CD8-positive, alpha-beta memory T cell (primary cell): ENCODE measurements at regions not wholly inside any gene's neighbourhood (a gene's known extent, or its start where the extent isn't known, plus 50 kb on each side); places are given as distances from the start of the nearest gene placed in this dataset.

Experiments
- CTCF ChIA-PET: fragments of 350-600 bp; sonication (Branson Sonifier 250); formaldehyde crosslinking; loops from one replicate; lab custom pipeline; 2021; ENCODE audit warnings: antibody characterized with exemption; lab: Charles Lee
- POLR2A ChIA-PET: fragments of 350-600 bp; sonication (Branson Sonifier 250); formaldehyde crosslinking; loops from one replicate; lab custom pipeline; 2021; ENCODE audit warnings: antibody characterized with exemption; lab: Charles Lee
- DNase-seq, 5 donors: peaks; one replicate each; pipeline versions ENCODE4 v3.0.0 to v3.0.0-alpha.2; 2020 to 2022; ENCODE audit warnings: mixed read lengths in 1 of 5
- H3K27ac ChIP-seq: one replicate; pipeline ENCODE4 v1.7.0; 2013; ENCODE audit warnings: low read depth, mild to moderate bottlenecking, low read length, moderate library complexity
- H3K27me3 ChIP-seq: 2 replicates; pipeline ENCODE4 v1.7.0; 2013; ENCODE audit warnings: low read length, mild to moderate bottlenecking; ENCODE audit not compliant: insufficient read depth, poor library complexity, severe bottlenecking
- H3K36me3 ChIP-seq: 2 replicates; pipeline ENCODE4 v1.7.0; 2013; ENCODE audit warnings: mild to moderate bottlenecking, low read length, moderate library complexity; ENCODE audit not compliant: insufficient read depth
- H3K4me1 ChIP-seq: 2 replicates; pipeline ENCODE4 v1.7.0; 2013; ENCODE audit warnings: mild to moderate bottlenecking, low read length, moderate library complexity; ENCODE audit not compliant: insufficient read depth
- H3K4me3 ChIP-seq: 2 replicates; pipeline ENCODE4 v1.7.0; 2013; ENCODE audit warnings: mild to moderate bottlenecking, low read length
- H3K9me3 ChIP-seq: 2 replicates; pipeline ENCODE4 v1.7.0; 2013; ENCODE audit warnings: mild to moderate bottlenecking, low read length
- H3K27ac Mint-ChIP-seq, 8 donors: one replicate each; pipeline ENCODE4 v1.8.0; 2020 to 2021; ENCODE audit warnings: mixed read lengths in 8 of 8, mild to moderate bottlenecking in 6 of 8, inconsistent platforms in 3 of 8, moderate library complexity in 3 of 8
- H3K27me3 Mint-ChIP-seq, 2 donors: one replicate each; pipeline ENCODE4 v1.8.0; 2020 to 2021; ENCODE audit warnings: mixed read lengths in 2 of 2, mild to moderate bottlenecking in 1 of 2, moderate library complexity in 1 of 2
- H3K36me3 Mint-ChIP-seq, 3 donors: one replicate each; pipeline ENCODE4 v1.8.0; 2020 to 2021; ENCODE audit warnings: mixed read lengths in 3 of 3, inconsistent platforms in 1 of 3, mild to moderate bottlenecking in 1 of 3
- H3K4me1 Mint-ChIP-seq, 3 donors: one replicate each; pipeline ENCODE4 v1.8.0; 2020 to 2021; ENCODE audit warnings: mixed read lengths in 3 of 3, inconsistent platforms in 1 of 3, mild to moderate bottlenecking in 1 of 3
- H3K4me3 Mint-ChIP-seq, 7 donors: one replicate each; pipeline ENCODE4 v1.8.0; 2020 to 2021; ENCODE audit warnings: mixed read lengths in 7 of 7, mild to moderate bottlenecking in 6 of 7, moderate library complexity in 4 of 7, inconsistent platforms in 2 of 7
- H3K9me3 Mint-ChIP-seq, 5 donors: one replicate each; pipeline ENCODE4 v1.8.0; 2020 to 2022; ENCODE audit warnings: mixed read lengths in 5 of 5, mild to moderate bottlenecking in 3 of 5, moderate library complexity in 2 of 5, inconsistent platforms in 1 of 5

- Mint-ChIP-seq H3K36me3 (peaks cover 0 to 6% (median 3%) of the 10 kb centered on the region in 3 donors), H3K9me3 (peaks cover 5 to 14% (median 6%) of the 10 kb centered on the region in 5 donors), H3K4me3 (no peak overlapping the region), H3K27ac (no peak overlapping the region), H3K4me1 (no peaks in the 10 kb centered on the region), H3K27me3 (no peaks in the 10 kb centered on the region)
- H3K27me3 ChIP-seq = no peaks in the 10 kb centered on the region
- DNase-seq = no peak
- H3K4me1 ChIP-seq = no peaks in the 10 kb centered on the region
- no peaks in the 10 kb centered on the region for H3K9me3 ChIP-seq
- no peak overlapping the region for H3K4me3 ChIP-seq
- no peaks in the 10 kb centered on the region for H3K36me3 ChIP-seq
- CTCF ChIA-PET = no interaction called here
- POLR2A ChIA-PET = no interaction called here
- no peak overlapping the region for H3K27ac ChIP-seq
Measured at GRCh38 chr20:17816804-17817587, 117.2 kb downstream of the BANF2 start.

GRCh38 chr20:17811628-17811965 is 111.8 kb downstream of the BANF2 start:
- H3K4me3 ChIP-seq = no peak overlapping the region
- ChIA-PET POLR2A (no interaction called here), CTCF (no interaction called here)
- Mint-ChIP-seq H3K36me3 (no peaks in the 10 kb centered on the region), H3K4me3 (no peak overlapping the region), H3K27me3 (no peaks in the 10 kb centered on the region), H3K4me1 (no peaks in the 10 kb centered on the region), H3K27ac (no peak overlapping the region), H3K9me3 (no peaks in the 10 kb centered on the region)
- H3K36me3 ChIP-seq = no peaks in the 10 kb centered on the region
- H3K4me1 ChIP-seq = no peaks in the 10 kb centered on the region
- DNase-seq = no peak
- H3K9me3 ChIP-seq = no peaks in the 10 kb centered on the region
- no peaks in the 10 kb centered on the region for H3K27me3 ChIP-seq
- no peak overlapping the region for H3K27ac ChIP-seq

DNA sequence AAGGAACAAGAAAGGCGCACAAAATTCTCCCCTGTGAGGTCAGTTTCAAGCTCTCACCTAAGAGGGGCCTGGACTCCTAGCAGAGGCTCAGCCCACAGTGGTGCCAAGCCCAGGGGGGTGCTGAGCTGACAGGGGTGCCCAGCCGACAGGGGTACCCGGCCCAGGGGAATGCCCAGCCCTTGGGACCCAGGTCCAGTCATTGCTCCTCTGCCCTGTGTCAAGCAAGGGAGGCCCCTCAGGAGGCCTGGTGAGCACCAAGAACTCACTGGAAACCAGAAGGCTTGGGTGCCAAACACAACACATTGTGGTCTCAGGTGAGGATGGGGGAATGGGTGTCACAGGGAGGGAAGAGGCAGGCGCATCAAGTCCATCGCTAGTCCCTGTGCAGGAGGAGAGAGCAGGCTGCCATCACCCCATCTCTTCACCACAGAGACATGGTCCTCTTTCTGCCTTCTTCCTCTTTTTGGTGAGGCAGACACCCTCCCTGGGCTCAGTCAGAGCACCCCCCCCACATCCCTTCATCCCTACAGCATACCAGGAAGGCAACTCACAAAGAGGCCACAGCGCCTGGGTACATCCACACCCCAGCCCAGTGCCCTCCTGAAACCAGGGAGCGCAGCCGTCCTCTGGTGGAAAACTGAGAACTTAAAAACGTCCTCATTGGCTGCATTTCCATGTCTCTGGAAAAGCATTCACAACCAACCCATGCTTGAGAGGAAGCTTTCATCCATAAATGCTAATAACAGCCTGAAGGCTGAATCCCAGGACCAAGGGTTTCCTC is 111.3 kb downstream of the BANF2 start:
- ChIA-PET POLR2A (no interaction called here), CTCF (no interaction called here)
- H3K36me3 Mint-ChIP-seq = no peaks in the 10 kb centered on the region

DNA sequence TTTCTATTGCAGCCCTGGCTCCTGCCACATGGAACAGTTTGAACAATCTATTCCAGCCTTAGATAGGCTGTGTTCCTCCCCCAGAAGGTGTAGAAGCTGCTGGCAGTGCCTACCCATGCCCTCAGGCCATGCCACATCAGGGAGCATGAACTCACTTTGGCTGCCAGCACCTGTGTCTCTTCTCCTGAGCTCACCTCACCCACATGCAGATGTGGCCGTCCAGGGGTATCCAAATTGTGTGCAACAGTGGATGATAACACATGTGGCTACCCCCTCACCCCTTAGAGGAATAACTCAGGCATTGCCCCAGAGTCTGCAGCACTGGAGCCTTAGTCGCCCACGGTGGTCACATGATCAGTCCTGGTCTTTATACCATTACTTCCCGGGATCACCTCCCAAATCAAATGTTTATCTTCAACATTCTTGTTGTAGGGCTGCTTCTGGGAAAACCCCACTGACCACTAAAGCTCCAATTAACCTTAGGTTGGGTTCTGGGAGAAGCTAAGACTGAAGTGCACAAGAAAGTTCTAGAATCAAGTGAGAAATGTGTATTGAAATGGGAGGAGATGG is 110.4 kb downstream of the BANF2 start:
- H3K4me1 ChIP-seq = no peaks in the 10 kb centered on the region
- no peaks in the 10 kb centered on the region for H3K27me3 ChIP-seq
- H3K9me3 ChIP-seq = no peaks in the 10 kb centered on the region
- Mint-ChIP-seq H3K36me3 (no peaks in the 10 kb centered on the region), H3K27ac (no peak overlapping the region), H3K4me1 (no peaks in the 10 kb centered on the region), H3K27me3 (peaks cover 1 to 2% of the 10 kb centered on the region in 2 donors), H3K9me3 (no peaks in the 10 kb centered on the region), H3K4me3 (no peak overlapping the region)
- ChIA-PET POLR2A (no interaction called here), CTCF (no interaction called here)
- no peaks in the 10 kb centered on the region for H3K36me3 ChIP-seq
- no peak overlapping the region for H3K4me3 ChIP-seq
- no peak overlapping the region for H3K27ac ChIP-seq
- no peak for DNase-seq

More for the DNA sequence above, 111.3 kb downstream of the BANF2 start:
- H3K36me3 ChIP-seq = no peaks in the 10 kb centered on the region
- Mint-ChIP-seq H3K4me1 (no peaks in the 10 kb centered on the region), H3K4me3 (no peak overlapping the region), H3K27me3 (peaks cover 0 to 1% of the 10 kb centered on the region in 2 donors), H3K27ac (peak overlapping the region in 2 of 8 donors; percentile 57 to 58), H3K9me3 (no peaks in the 10 kb centered on the region)
- no peaks in the 10 kb centered on the region for H3K27me3 ChIP-seq
- no peak for DNase-seq
- H3K27ac ChIP-seq = no peak overlapping the region
- no peak overlapping the region for H3K4me3 ChIP-seq
- no peaks in the 10 kb centered on the region for H3K4me1 ChIP-seq
- no peaks in the 10 kb centered on the region for H3K9me3 ChIP-seq

DNA sequence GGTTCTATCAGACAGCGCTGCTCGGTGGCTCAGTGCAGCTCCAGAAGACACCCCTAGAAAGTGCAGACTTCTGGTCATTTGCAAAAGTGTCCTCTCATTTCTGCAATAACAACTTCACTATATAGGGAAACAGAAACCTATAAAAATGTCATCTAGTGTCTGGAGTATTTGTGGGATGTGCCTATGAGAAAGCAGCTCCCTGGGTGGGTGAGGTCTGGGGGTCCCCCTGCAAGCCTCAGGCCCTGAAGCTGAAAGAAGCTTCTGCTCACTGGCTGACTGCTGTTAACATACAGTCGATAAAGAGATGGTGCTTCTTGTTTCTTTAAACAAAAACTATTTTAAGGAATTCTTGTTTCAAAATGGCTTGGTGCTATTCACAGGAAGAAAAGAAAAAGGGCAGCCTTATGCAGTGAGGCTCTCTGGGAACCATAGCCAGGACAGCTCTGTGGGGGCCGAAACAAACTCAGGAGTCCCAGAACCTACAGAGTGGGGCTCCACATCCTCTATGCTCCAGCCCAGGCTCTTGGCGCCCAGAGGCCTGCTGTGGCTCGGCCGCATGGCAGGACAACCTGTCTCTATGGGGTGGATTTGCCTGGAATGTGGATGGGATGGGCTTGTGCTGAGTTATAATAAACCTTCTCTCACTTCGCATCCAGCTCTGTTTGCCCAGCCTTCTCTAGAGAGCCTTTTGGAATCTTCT is 109.7 kb downstream of the BANF2 start:
- CTCF ChIA-PET = no interaction called here
- Mint-ChIP-seq H3K4me1 (no peaks in the 10 kb centered on the region), H3K9me3 (peaks cover 0 to under 1% (median 0%) of the 10 kb centered on the region in 5 donors), H3K36me3 (no peaks in the 10 kb centered on the region), H3K27ac (no peak overlapping the region), H3K27me3 (peaks cover 1 to 4% of the 10 kb centered on the region in 2 donors), H3K4me3 (no peak overlapping the region)
- H3K9me3 ChIP-seq = no peaks in the 10 kb centered on the region
- DNase-seq = no peak
- H3K4me3 ChIP-seq = no peak overlapping the region
- POLR2A ChIA-PET = no interaction called here
- no peaks in the 10 kb centered on the region for H3K4me1 ChIP-seq
- H3K27me3 ChIP-seq = no peaks in the 10 kb centered on the region
- H3K27ac ChIP-seq = no peak overlapping the region
- H3K36me3 ChIP-seq = no peaks in the 10 kb centered on the region

DNA sequence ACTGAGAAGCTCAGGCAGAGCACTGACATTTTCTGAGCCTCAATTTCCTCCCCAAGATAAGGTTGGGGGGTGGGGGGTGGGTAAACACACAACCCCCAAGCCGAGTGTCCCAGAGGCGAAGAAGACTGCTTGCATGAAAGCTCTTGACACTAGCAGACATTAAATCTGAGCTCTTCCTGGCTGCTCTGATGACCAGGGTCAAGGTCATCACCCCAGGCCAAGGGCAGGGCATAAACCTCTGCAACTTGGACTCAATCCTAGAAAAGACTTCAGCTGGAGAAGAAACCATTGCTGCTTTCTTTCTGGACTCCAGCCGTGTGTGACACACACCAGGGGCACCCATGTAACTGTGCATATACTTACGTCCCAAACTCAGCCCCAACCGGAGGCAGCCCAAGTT is 109.0 kb downstream of the BANF2 start:
- no peak overlapping the region for H3K27ac ChIP-seq
- peaks cover 1 to 4% of the 10 kb centered on the region in 2 donors for H3K27me3 Mint-ChIP-seq
- no peaks in the 10 kb centered on the region for H3K4me1 ChIP-seq
- no peak overlapping the region for H3K4me3 ChIP-seq
- no peak for DNase-seq
- no peaks in the 10 kb centered on the region for H3K4me1 Mint-ChIP-seq
- peaks cover 0 to 2% (median 0%) of the 10 kb centered on the region in 5 donors for H3K9me3 Mint-ChIP-seq
- no peaks in the 10 kb centered on the region for H3K27me3 ChIP-seq
- POLR2A ChIA-PET = no interaction called here
- no peaks in the 10 kb centered on the region for H3K9me3 ChIP-seq
- no peaks in the 10 kb centered on the region for H3K36me3 Mint-ChIP-seq
- no peak overlapping the region for H3K4me3 Mint-ChIP-seq
- H3K27ac Mint-ChIP-seq = no peak overlapping the region
- no peaks in the 10 kb centered on the region for H3K36me3 ChIP-seq
- CTCF ChIA-PET = no interaction called here

DNA sequence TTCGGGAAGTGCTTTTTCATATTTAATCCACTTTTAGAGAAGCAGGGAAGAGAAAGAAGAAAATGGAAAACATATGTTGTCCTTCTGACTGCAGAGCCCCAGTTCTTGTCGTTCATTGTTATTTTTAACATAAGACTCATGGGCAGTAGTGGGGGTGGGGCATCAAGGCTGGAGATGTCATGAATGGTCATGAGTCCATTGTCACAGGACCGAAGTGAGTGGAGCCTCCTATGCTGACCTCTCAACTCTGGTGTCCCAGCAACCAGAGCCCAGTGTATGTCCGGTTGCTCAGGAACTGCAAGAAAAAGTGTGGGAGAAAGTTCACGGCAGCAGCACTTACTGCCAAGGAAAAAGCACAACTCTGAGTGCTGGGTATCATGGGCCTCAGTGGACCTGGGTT is 108.6 kb downstream of the BANF2 start:
- POLR2A ChIA-PET = no interaction called here
- no peak overlapping the region for H3K4me3 Mint-ChIP-seq
- peaks cover 1 to 4% of the 10 kb centered on the region in 2 donors for H3K27me3 Mint-ChIP-seq

DNA sequence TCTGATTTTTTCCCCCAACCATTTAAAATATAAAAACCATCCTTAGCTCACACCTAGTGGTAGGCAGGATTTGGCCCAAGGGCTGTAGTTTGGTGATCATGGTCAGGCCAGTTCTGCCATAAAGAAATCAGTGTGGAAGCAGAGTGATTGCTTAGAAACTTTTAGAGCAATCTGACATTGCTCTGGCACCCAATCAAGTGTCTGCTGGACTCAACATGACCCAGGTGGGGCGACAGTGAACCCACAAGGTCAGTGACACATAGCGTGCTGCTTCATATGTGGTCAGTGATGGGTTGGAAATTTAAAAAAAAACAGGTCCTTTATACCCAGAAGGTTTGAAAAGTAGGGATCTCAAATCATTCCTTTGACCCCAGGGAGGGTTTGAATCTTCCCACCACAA is 107.9 kb downstream of the BANF2 start:
- H3K36me3 Mint-ChIP-seq = no peaks in the 10 kb centered on the region
- no peaks in the 10 kb centered on the region for H3K4me1 Mint-ChIP-seq
- ChIA-PET CTCF (no interaction called here), POLR2A (no interaction called here)
- H3K27ac Mint-ChIP-seq = peak overlapping the region in 1 of 8 donors; percentile 54
- H3K4me3 ChIP-seq = no peak overlapping the region
- no peak for DNase-seq
- H3K36me3 ChIP-seq = no peaks in the 10 kb centered on the region
- peaks cover 0 to 2% (median 0%) of the 10 kb centered on the region in 5 donors for H3K9me3 Mint-ChIP-seq
- no peaks in the 10 kb centered on the region for H3K9me3 ChIP-seq
- no peak overlapping the region for H3K27ac ChIP-seq
- no peaks in the 10 kb centered on the region for H3K4me1 ChIP-seq
- H3K27me3 Mint-ChIP-seq = peaks cover 1 to 4% of the 10 kb centered on the region in 2 donors
- H3K27me3 ChIP-seq = no peaks in the 10 kb centered on the region
- H3K4me3 Mint-ChIP-seq = no peak overlapping the region

More for the DNA sequence above, 108.6 kb downstream of the BANF2 start:
- no peaks in the 10 kb centered on the region for H3K36me3 ChIP-seq
- no peak overlapping the region for H3K27ac ChIP-seq
- no peaks in the 10 kb centered on the region for H3K9me3 ChIP-seq
- Mint-ChIP-seq H3K36me3 (no peaks in the 10 kb centered on the region), H3K9me3 (peaks cover 0 to 2% (median 0%) of the 10 kb centered on the region in 5 donors), H3K4me1 (no peaks in the 10 kb centered on the region), H3K27ac (no peak overlapping the region)
- CTCF ChIA-PET = no interaction called here
- no peaks in the 10 kb centered on the region for H3K4me1 ChIP-seq
- no peak for DNase-seq
- no peaks in the 10 kb centered on the region for H3K27me3 ChIP-seq
- H3K4me3 ChIP-seq = no peak overlapping the region
